SK-N-SH (cell line): ENCODE measurements at regions not wholly inside any gene's neighbourhood (a gene's known extent, or its start where the extent isn't known, plus 50 kb on each side); places are given as distances from the start of the nearest gene placed in this dataset.

Source experiments
- CTCF ChIP-seq: fragments of 200-600 bp; sonication (generic); IDR thresholded peaks from 2 replicates; pipeline ENCODE4 v1.6.1; 2017; ENCODE audit warnings: antibody characterized with exemption, mild to moderate bottlenecking, moderate library complexity
- EP300 ChIP-seq, 2 experiments: IDR thresholded peaks; 2 replicates each; pipeline versions ENCODE4 v1.4.0 to v1.6.1; 2012; ENCODE audit warnings: borderline replicate concordance in 1 of 2, low read depth in 1 of 2, low read length in 1 of 2

- TF ChIP-seq EP300 (IDR thresholded peaks at IDR 0.05; ENCODE audit: borderline replicate concordance in 1 of 2, low read depth in 1 of 2, low read length in 1 of 2) (peak in 1 of 2 experiments; percentile 60; a peak in 1 of 4 replicates), CTCF (no peak)
Observed at GRCh38 chr1:5156416-5157120, 502.2 kb downstream of the AJAP1 start.
